Neural progenitor cell (in vitro differentiated cells): ENCODE measurements at regions not wholly inside any gene's neighbourhood (a gene's known extent, or its start where the extent isn't known, plus 50 kb on each side); places are given as distances from the start of the nearest gene placed in this dataset.

Source experiments
- DNase-seq: peaks from one replicate; pipeline ENCODE4 v3.0.0-alpha.2; 2016; ENCODE audit warnings: low spot score
- H2AFZ ChIP-seq: fragments of 200-600 bp; sonication (generic); replicated peaks from 2 replicates; pipeline ENCODE4 v1.6.1; 2016; ENCODE audit warnings: antibody characterized with exemption
- H3F3A ChIP-seq: fragments of 200-600 bp; sonication (generic); 2 replicates; pipeline ENCODE4 v1.6.1; 2016; ENCODE audit warnings: antibody characterized with exemption, low read depth
- H3K27ac ChIP-seq: fragments of 200-600 bp; sonication (generic); 2 replicates; pipeline ENCODE4 v1.5.1; 2016; ENCODE audit warnings: mild to moderate bottlenecking
- H3K27me3 ChIP-seq: fragments of 200-600 bp; sonication (generic); 2 replicates; pipeline ENCODE4 v1.6.1; 2016; ENCODE audit warnings: mild to moderate bottlenecking, moderate library complexity
- H3K36me3 ChIP-seq: fragments of 200-600 bp; sonication (generic); 2 replicates; pipeline ENCODE4 v1.5.1; 2016
- H3K4me1 ChIP-seq: fragments of 200-600 bp; sonication (generic); 2 replicates; pipeline ENCODE4 v1.6.1; 2016; ENCODE audit warnings: mixed run types
- H3K4me2 ChIP-seq: fragments of 200-600 bp; sonication (generic); 2 replicates; pipeline ENCODE4 v1.6.1; 2016
- H3K4me3 ChIP-seq: fragments of 200-600 bp; sonication (generic); 2 replicates; pipeline ENCODE4 v1.5.1; 2016
- H3K79me2 ChIP-seq: fragments of 200-600 bp; sonication (generic); 2 replicates; pipeline ENCODE4 v1.6.1; 2016; ENCODE audit warnings: low read depth
- H3K9ac ChIP-seq: fragments of 200-600 bp; sonication (generic); 2 replicates; pipeline ENCODE4 v1.6.1; 2016
- H3K9me3 ChIP-seq: fragments of 200-600 bp; sonication (generic); 2 replicates; pipeline ENCODE4 v1.5.1; 2016; ENCODE audit warnings: low read depth
- H4K20me1 ChIP-seq: fragments of 200-600 bp; sonication (generic); 2 replicates; pipeline ENCODE4 v1.6.1; 2016; ENCODE audit warnings: low read depth
- H3K27ac Mint-ChIP-seq: 3 replicates; pipeline ENCODE4 v1.8.0; 2021; ENCODE audit warnings: mixed read lengths
- H3K27me3 Mint-ChIP-seq: 2 replicates; pipeline ENCODE4 v1.8.0; 2022; ENCODE audit warnings: low read depth, mild to moderate bottlenecking, inconsistent platforms, moderate library complexity, mixed read lengths; ENCODE audit not compliant: insufficient read depth
- H3K36me3 Mint-ChIP-seq: 3 replicates; pipeline ENCODE4 v1.8.0; 2021; ENCODE audit warnings: mixed read lengths
- H3K4me1 Mint-ChIP-seq: 3 replicates; pipeline ENCODE4 v1.8.0; 2021; ENCODE audit warnings: mixed read lengths
- H3K4me3 Mint-ChIP-seq: 3 replicates; pipeline ENCODE4 v1.8.0; 2021; ENCODE audit warnings: mild to moderate bottlenecking, moderate library complexity, mixed read lengths
- H3K9me3 Mint-ChIP-seq: 3 replicates; pipeline ENCODE4 v1.8.0; 2020; ENCODE audit warnings: mixed read lengths
- EZH2 ChIP-seq: fragments of 200-600 bp; sonication (generic); IDR thresholded peaks from 2 replicates; pipeline ENCODE4 v1.6.1; 2017; ENCODE audit warnings: antibody characterized with exemption, mild to moderate bottlenecking, moderate library complexity
- EZH2phosphoT487 ChIP-seq: fragments of 200-600 bp; sonication (generic); IDR thresholded peaks from 2 replicates; pipeline ENCODE4 v1.6.1; 2017; ENCODE audit warnings: antibody characterized with exemption
- TF ChIP-seq, protein P1 (sequence below): fragments of 200-600 bp; sonication (generic); IDR thresholded peaks from 2 replicates; pipeline ENCODE4 v1.5.1; 2017; ENCODE audit warnings: antibody characterized with exemption, mild to moderate bottlenecking

- H3K27ac ChIP-seq: no peak overlapping the region
- H3K9me3 Mint-ChIP-seq: no peaks in the 10 kb centered on the region
- H3K4me1 Mint-ChIP-seq: no peaks in the 10 kb centered on the region
- H4K20me1 ChIP-seq: no peaks in the 10 kb centered on the region
- H3K9me3 ChIP-seq: no peaks in the 10 kb centered on the region
- no peak overlapping the region for H3K27ac Mint-ChIP-seq
- peaks cover 5% of the 10 kb centered on the region for H3K4me1 ChIP-seq
- H3K36me3 Mint-ChIP-seq: no peaks in the 10 kb centered on the region
- no peaks in the 10 kb centered on the region for H3F3A ChIP-seq
- H3K4me2 ChIP-seq: no peak overlapping the region
- H3K79me2 ChIP-seq: no peaks in the 10 kb centered on the region
- H3K4me3 ChIP-seq: no peak overlapping the region
- DNase-seq: no peak
- TF ChIP-seq, protein P1, sequence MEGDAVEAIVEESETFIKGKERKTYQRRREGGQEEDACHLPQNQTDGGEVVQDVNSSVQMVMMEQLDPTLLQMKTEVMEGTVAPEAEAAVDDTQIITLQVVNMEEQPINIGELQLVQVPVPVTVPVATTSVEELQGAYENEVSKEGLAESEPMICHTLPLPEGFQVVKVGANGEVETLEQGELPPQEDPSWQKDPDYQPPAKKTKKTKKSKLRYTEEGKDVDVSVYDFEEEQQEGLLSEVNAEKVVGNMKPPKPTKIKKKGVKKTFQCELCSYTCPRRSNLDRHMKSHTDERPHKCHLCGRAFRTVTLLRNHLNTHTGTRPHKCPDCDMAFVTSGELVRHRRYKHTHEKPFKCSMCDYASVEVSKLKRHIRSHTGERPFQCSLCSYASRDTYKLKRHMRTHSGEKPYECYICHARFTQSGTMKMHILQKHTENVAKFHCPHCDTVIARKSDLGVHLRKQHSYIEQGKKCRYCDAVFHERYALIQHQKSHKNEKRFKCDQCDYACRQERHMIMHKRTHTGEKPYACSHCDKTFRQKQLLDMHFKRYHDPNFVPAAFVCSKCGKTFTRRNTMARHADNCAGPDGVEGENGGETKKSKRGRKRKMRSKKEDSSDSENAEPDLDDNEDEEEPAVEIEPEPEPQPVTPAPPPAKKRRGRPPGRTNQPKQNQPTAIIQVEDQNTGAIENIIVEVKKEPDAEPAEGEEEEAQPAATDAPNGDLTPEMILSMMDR: no peak
- TF ChIP-seq EZH2phosphoT487 (no peak), EZH2 (no peak)
- H3K9ac ChIP-seq: no peak overlapping the region
- no peak overlapping the region for H3K4me3 Mint-ChIP-seq
- H3K36me3 ChIP-seq: no peaks in the 10 kb centered on the region
- no peak overlapping the region for H2AFZ ChIP-seq
- no peaks in the 10 kb centered on the region for H3K27me3 ChIP-seq
- peaks cover 6% of the 10 kb centered on the region for H3K27me3 Mint-ChIP-seq
These were observed 202.1 kb downstream of the ADAMTS15 start for GRCh38 chr11:130650456-130651030.

- no peak overlapping the region for H3K27ac ChIP-seq
- no peaks in the 10 kb centered on the region for H4K20me1 ChIP-seq
- peak; percentile 43 for DNase-seq
- H2AFZ ChIP-seq: no peak overlapping the region
- no peaks in the 10 kb centered on the region for H3K79me2 ChIP-seq
- no peaks in the 10 kb centered on the region for H3F3A ChIP-seq
- H3K4me1 ChIP-seq: peaks cover 5% of the 10 kb centered on the region
- Mint-ChIP-seq H3K4me1 (no peaks in the 10 kb centered on the region), H3K4me3 (no peak overlapping the region), H3K9me3 (no peaks in the 10 kb centered on the region), H3K36me3 (no peaks in the 10 kb centered on the region), H3K27ac (no peak overlapping the region), H3K27me3 (peaks cover 6% of the 10 kb centered on the region)
- no peak for TF ChIP-seq EZH2phosphoT487
- no peaks in the 10 kb centered on the region for H3K36me3 ChIP-seq
- no peak overlapping the region for H3K9ac ChIP-seq
- no peak overlapping the region for H3K4me2 ChIP-seq
- H3K27me3 ChIP-seq: no peaks in the 10 kb centered on the region
- peaks cover 3% of the 10 kb centered on the region for H3K9me3 ChIP-seq
- H3K4me3 ChIP-seq: no peak overlapping the region
These were observed 202.8 kb downstream of the ADAMTS15 start for GRCh38 chr11:130651066-130651855.

DNA sequence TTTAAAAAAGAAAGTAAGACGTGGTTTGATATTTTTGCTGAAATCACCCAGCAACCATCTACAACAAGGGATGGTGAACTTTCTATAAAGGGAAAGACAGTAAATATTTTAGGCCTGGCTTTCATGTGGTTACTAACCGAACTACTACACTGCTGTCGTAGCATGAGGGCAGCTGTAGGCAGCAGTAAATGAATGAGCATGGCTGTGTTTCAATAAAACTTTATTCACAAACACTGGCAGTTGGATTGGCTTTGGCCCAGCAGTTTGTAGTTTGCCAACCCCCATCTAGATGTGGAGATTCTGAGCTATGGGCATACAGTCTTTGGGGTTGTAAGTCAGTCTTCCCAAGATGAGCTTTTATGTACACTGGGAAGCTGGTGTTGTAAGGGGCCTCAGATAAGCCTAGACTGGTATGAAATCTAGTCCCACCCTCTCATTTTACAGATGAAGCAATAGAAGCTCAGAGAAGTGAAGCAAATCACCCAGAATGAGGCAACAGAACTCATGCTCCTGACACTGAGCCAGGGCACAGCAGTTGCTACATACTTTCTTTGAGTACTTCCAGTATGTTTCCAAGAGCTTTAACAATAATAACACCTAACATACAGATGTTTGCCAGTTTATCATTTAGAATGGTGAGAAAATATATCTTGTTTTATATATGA is 204.4 kb downstream of the ADAMTS15 start:
- Mint-ChIP-seq H3K27ac (no peak overlapping the region), H3K4me1 (no peaks in the 10 kb centered on the region), H3K27me3 (peaks cover 6% of the 10 kb centered on the region), H3K9me3 (peaks cover 7% of the 10 kb centered on the region), H3K36me3 (peaks cover 1% of the 10 kb centered on the region), H3K4me3 (no peak overlapping the region)
- no peak overlapping the region for H3K9ac ChIP-seq
- no peak overlapping the region for H3K4me2 ChIP-seq
- H3K27ac ChIP-seq: no peak overlapping the region
- no peaks in the 10 kb centered on the region for H3K36me3 ChIP-seq
- no peak overlapping the region for H3K4me3 ChIP-seq
- peaks cover 5% of the 10 kb centered on the region for H3K4me1 ChIP-seq
- H3K9me3 ChIP-seq: peaks cover 11% of the 10 kb centered on the region
- no peak for DNase-seq
- no peaks in the 10 kb centered on the region for H3K79me2 ChIP-seq
- TF ChIP-seq EZH2phosphoT487 (no peak), EZH2 (no peak)
- TF ChIP-seq, protein P1: no peak
- no peaks in the 10 kb centered on the region for H3K27me3 ChIP-seq
- H4K20me1 ChIP-seq: no peaks in the 10 kb centered on the region
- no peak overlapping the region for H2AFZ ChIP-seq
- H3F3A ChIP-seq: no peaks in the 10 kb centered on the region
